ENCODE measurements at regions not wholly inside any gene's neighbourhood (a gene's known extent, or its start where the extent isn't known, plus 50 kb on each side); places are given as distances from the start of the nearest gene placed in this dataset.

- Histone ChIP-seq H3K79me2 (ENCODE audit: control insufficient read depth, insufficient read depth, low read length) (no peaks in the 10 kb centered on the region), H2BK5ac (ENCODE audit: low read length) (no peak overlapping the region), H4K8ac (ENCODE audit: low read depth, low read length) (no peak overlapping the region), H3K36me3 (ENCODE audit: control insufficient read depth, insufficient read depth, low read length) (no peaks in the 10 kb centered on the region), H3K27me3 (ENCODE audit: insufficient read depth, low read length, poor library complexity) (no peaks in the 10 kb centered on the region), H3K4me3 (ENCODE audit: low read length) (no peak overlapping the region), H3K4me2 (ENCODE audit: low read length) (no peak overlapping the region), H3K4me1 (ENCODE audit: control insufficient read depth, low read depth, low read length) (peaks cover 4% of the 10 kb centered on the region), H3K23ac (ENCODE audit: low read length) (no peak overlapping the region), H3K56ac (ENCODE audit: low read length) (no peak overlapping the region), H3K79me1 (ENCODE audit: low read length) (no peaks in the 10 kb centered on the region), H3K9ac (ENCODE audit: low read length) (no peak overlapping the region), H3K18ac (ENCODE audit: low read length) (no peak overlapping the region), H2AK5ac (ENCODE audit: low read length) (no peak overlapping the region), H3K27ac (ENCODE audit: low read depth, low read length) (no peak overlapping the region), H2BK15ac (replicated peaks; ENCODE audit: low read depth) (no peak overlapping the region), H4K5ac (ENCODE audit: low read length) (no peak overlapping the region), H3K4ac (ENCODE audit: low read depth, low read length) (no peak overlapping the region), H2BK120ac (ENCODE audit: low read depth, low read length) (no peak overlapping the region)
- no CpG with 5 or more reads among the region's 5 CpGs for WGBS (ENCODE audit: extremely low coverage, insufficient coverage, low lambda C conversion rate)
- peak; percentile 94 for DNase-seq
Observed at GRCh38 chr3:177430653-177431052, 233.4 kb upstream of the TBL1XR1 start.

GRCh38 chr3:177431525-177432176 is 234.4 kb upstream of the TBL1XR1 start:
- H2BK120ac ChIP-seq (ENCODE audit: low read depth, low read length) = no peak overlapping the region
- H3K79me2 ChIP-seq (ENCODE audit: control insufficient read depth, insufficient read depth, low read length) = no peaks in the 10 kb centered on the region
- no peaks in the 10 kb centered on the region for H3K79me1 ChIP-seq (ENCODE audit: low read length)
- H3K4ac ChIP-seq (ENCODE audit: low read depth, low read length) = peak overlapping the region; percentile 12
- H2BK15ac ChIP-seq (replicated peaks; ENCODE audit: low read depth) = peak overlapping the region; percentile 25
- H2AK5ac ChIP-seq (ENCODE audit: low read length) = no peak overlapping the region
- no peak overlapping the region for H3K23ac ChIP-seq (ENCODE audit: low read length)
- no peaks in the 10 kb centered on the region for H3K27me3 ChIP-seq (ENCODE audit: insufficient read depth, low read length, poor library complexity)
- no peak overlapping the region for H3K18ac ChIP-seq (ENCODE audit: low read length)
- H2BK5ac ChIP-seq (ENCODE audit: low read length) = no peak overlapping the region
- H3K56ac ChIP-seq (ENCODE audit: low read length) = no peak overlapping the region
- peak; percentile 66 for DNase-seq
- no CpG with 5 or more reads among the region's 7 CpGs for WGBS (ENCODE audit: extremely low coverage, insufficient coverage, low lambda C conversion rate)
- H3K4me3 ChIP-seq (ENCODE audit: low read length) = no peak overlapping the region
- no peak overlapping the region for H3K4me2 ChIP-seq (ENCODE audit: low read length)
- H3K4me1 ChIP-seq (ENCODE audit: control insufficient read depth, low read depth, low read length) = peaks cover 4% of the 10 kb centered on the region
- H3K9ac ChIP-seq (ENCODE audit: low read length) = no peak overlapping the region
- H4K5ac ChIP-seq (ENCODE audit: low read length) = no peak overlapping the region
- no peaks in the 10 kb centered on the region for H3K36me3 ChIP-seq (ENCODE audit: control insufficient read depth, insufficient read depth, low read length)
- H4K8ac ChIP-seq (ENCODE audit: low read depth, low read length) = no peak overlapping the region
- no peak overlapping the region for H3K27ac ChIP-seq (ENCODE audit: low read depth, low read length)

- Histone ChIP-seq H3K18ac (ENCODE audit: low read length) (no peak overlapping the region), H2BK5ac (ENCODE audit: low read length) (no peak overlapping the region), H3K27me3 (ENCODE audit: insufficient read depth, low read length, poor library complexity) (no peaks in the 10 kb centered on the region), H2BK120ac (ENCODE audit: low read depth, low read length) (no peak overlapping the region), H3K36me3 (ENCODE audit: control insufficient read depth, insufficient read depth, low read length) (no peaks in the 10 kb centered on the region), H3K79me2 (ENCODE audit: control insufficient read depth, insufficient read depth, low read length) (no peaks in the 10 kb centered on the region), H3K4me2 (ENCODE audit: low read length) (no peak overlapping the region), H3K4me1 (ENCODE audit: control insufficient read depth, low read depth, low read length) (no peaks in the 10 kb centered on the region), H4K5ac (ENCODE audit: low read length) (no peak overlapping the region), H4K8ac (ENCODE audit: low read depth, low read length) (no peak overlapping the region), H2AK5ac (ENCODE audit: low read length) (no peak overlapping the region), H3K79me1 (ENCODE audit: low read length) (no peaks in the 10 kb centered on the region), H3K4ac (ENCODE audit: low read depth, low read length) (no peak overlapping the region), H3K56ac (ENCODE audit: low read length) (no peak overlapping the region), H3K23ac (ENCODE audit: low read length) (no peak overlapping the region), H3K9ac (ENCODE audit: low read length) (no peak overlapping the region), H3K4me3 (ENCODE audit: low read length) (no peak overlapping the region), H3K27ac (ENCODE audit: low read depth, low read length) (no peak overlapping the region), H2BK15ac (replicated peaks; ENCODE audit: low read depth) (no peak overlapping the region)
- no peak for DNase-seq
- no CpG with 5 or more reads among the region's 3 CpGs for WGBS (ENCODE audit: extremely low coverage, insufficient coverage, low lambda C conversion rate)
Observed at GRCh38 chr3:177435301-177435700, 238.0 kb upstream of the TBL1XR1 start.

- Histone ChIP-seq H4K5ac (ENCODE audit: low read length) (no peak overlapping the region), H3K4me2 (ENCODE audit: low read length) (no peak overlapping the region), H2BK120ac (ENCODE audit: low read depth, low read length) (no peak overlapping the region), H3K56ac (ENCODE audit: low read length) (no peak overlapping the region), H3K23ac (ENCODE audit: low read length) (no peak overlapping the region), H3K36me3 (ENCODE audit: control insufficient read depth, insufficient read depth, low read length) (no peaks in the 10 kb centered on the region), H3K27me3 (ENCODE audit: insufficient read depth, low read length, poor library complexity) (no peaks in the 10 kb centered on the region), H3K9ac (ENCODE audit: low read length) (no peak overlapping the region), H3K4me1 (ENCODE audit: control insufficient read depth, low read depth, low read length) (no peaks in the 10 kb centered on the region), H3K79me2 (ENCODE audit: control insufficient read depth, insufficient read depth, low read length) (no peaks in the 10 kb centered on the region), H2AK5ac (ENCODE audit: low read length) (no peak overlapping the region), H2BK5ac (ENCODE audit: low read length) (no peak overlapping the region), H3K4me3 (ENCODE audit: low read length) (no peak overlapping the region), H3K4ac (ENCODE audit: low read depth, low read length) (no peak overlapping the region), H4K8ac (ENCODE audit: low read depth, low read length) (no peak overlapping the region), H3K27ac (ENCODE audit: low read depth, low read length) (no peak overlapping the region), H2BK15ac (replicated peaks; ENCODE audit: low read depth) (no peak overlapping the region), H3K18ac (ENCODE audit: low read length) (no peak overlapping the region), H3K79me1 (ENCODE audit: low read length) (no peaks in the 10 kb centered on the region)
- no CpG with 5 or more reads among the region's 5 CpGs for WGBS (ENCODE audit: extremely low coverage, insufficient coverage, low lambda C conversion rate)
- DNase-seq = no peak
Observed at GRCh38 chr3:177437513-177438337, 240.4 kb upstream of the TBL1XR1 start.

- Histone ChIP-seq H3K4me1 (ENCODE audit: control insufficient read depth, low read depth, low read length) (no peaks in the 10 kb centered on the region), H3K4ac (ENCODE audit: low read depth, low read length) (no peak overlapping the region), H2BK120ac (ENCODE audit: low read depth, low read length) (no peak overlapping the region), H3K56ac (ENCODE audit: low read length) (no peak overlapping the region), H3K18ac (ENCODE audit: low read length) (no peak overlapping the region), H3K27ac (ENCODE audit: low read depth, low read length) (no peak overlapping the region), H4K8ac (ENCODE audit: low read depth, low read length) (no peak overlapping the region), H3K23ac (ENCODE audit: low read length) (no peak overlapping the region), H4K5ac (ENCODE audit: low read length) (no peak overlapping the region), H3K36me3 (ENCODE audit: control insufficient read depth, insufficient read depth, low read length) (no peaks in the 10 kb centered on the region), H2BK15ac (replicated peaks; ENCODE audit: low read depth) (no peak overlapping the region), H3K4me3 (ENCODE audit: low read length) (no peak overlapping the region), H2BK5ac (ENCODE audit: low read length) (no peak overlapping the region), H3K79me1 (ENCODE audit: low read length) (no peaks in the 10 kb centered on the region), H3K9ac (ENCODE audit: low read length) (no peak overlapping the region), H2AK5ac (ENCODE audit: low read length) (no peak overlapping the region), H3K79me2 (ENCODE audit: control insufficient read depth, insufficient read depth, low read length) (no peaks in the 10 kb centered on the region), H3K4me2 (ENCODE audit: low read length) (no peak overlapping the region), H3K27me3 (ENCODE audit: insufficient read depth, low read length, poor library complexity) (no peaks in the 10 kb centered on the region)
- no CpG with 5 or more reads among the region's 7 CpGs for WGBS (ENCODE audit: extremely low coverage, insufficient coverage, low lambda C conversion rate)
- DNase-seq = no peak
Observed at GRCh38 chr3:177438596-177439220, 241.4 kb upstream of the TBL1XR1 start.

All from mesendoderm (in vitro differentiated cells).